HG03442 (cell line): ENCODE measurements at regions not wholly inside any gene's neighbourhood (a gene's known extent, or its start where the extent isn't known, plus 50 kb on each side); places are given as distances from the start of the nearest gene placed in this dataset.

ENCODE experiments used
- ATAC-seq: cut with Tn5 transposase; IDR thresholded peaks from one replicate; pipeline ENCODE4 v1.9.1; 2021; ENCODE audit warnings: mild to moderate bottlenecking, moderate library complexity; ENCODE audit not compliant: unreplicated experiment

DNA sequence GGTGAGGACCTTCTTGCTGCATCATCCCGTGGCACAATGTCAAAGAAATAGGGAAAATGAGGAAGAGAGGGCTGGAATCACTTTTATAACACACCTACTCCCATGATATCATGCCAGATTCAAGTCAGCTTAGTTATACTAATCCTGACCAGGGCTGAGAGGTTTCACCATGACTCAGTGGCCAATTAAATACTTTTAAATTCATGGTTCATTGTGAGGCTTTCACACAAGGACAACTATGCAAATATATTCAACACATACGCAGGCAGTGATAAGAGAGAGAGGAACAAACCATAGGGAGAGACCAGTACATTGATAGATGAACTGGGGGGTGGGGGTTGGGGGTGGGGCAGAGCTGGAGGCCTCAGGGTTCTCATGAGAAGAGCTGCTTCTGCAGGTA, 313.1 kb downstream of the LRFN2 start:
- ATAC-seq = no peak

DNA sequence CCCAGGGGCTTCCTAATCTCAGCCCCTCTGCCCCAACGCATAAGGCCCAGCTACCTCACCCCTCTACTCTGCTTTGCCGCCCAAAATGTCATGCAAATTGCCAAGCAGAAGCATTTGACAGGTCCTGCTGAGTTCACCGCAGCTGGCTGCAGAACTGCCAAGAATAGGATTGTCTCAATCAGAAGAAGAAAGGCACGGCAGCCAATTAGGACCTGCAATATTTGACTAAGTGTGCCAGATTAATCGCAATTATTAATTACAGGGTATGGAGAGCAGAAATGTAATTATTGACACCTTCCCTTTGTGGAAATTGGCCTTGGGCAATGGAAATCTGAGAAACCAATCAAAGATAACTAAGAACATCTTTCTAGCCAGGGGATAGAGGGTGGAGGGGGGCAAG, 318.6 kb downstream of the LRFN2 start:
- no peak for ATAC-seq

DNA sequence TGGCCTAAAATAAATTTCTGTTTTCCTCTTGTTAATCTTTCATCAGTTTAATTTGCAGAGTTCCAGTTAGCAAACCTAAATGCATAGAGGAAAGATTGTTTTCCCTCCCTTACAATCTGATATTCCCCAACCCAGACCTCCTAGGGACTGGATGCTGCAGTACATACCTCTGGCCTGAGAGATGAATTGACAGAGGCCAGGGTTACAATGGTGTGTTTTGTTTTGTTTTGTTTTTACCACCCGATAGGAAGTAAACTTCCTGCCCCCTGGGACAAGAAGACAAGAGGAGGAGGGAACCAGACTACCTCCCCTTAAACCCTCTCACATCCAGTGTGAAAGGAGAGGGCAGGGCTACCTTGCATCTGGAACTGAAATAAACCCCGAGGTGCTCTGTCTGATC, 319.0 kb downstream of the LRFN2 start:
- no peak for ATAC-seq

DNA sequence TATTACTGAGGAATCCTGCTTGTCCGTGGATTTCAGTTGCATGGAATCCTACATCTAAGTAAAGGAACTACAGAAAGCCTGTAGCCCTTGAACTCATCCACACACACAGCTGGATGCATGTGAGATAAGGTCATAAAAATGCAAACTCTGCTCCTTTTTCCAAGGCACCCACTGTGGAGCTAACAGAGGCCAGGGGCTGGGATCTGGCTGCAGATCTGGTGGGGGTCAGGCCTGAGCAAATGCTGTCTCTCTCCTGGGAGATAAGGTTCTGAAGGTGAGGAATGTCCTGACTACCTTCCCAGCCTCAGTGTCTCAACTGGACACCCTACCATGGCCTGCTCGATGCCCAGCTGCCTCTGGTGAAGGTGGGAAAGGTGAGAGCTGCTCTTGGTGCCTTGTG, 321.5 kb downstream of the LRFN2 start:
- ATAC-seq = no peak

DNA sequence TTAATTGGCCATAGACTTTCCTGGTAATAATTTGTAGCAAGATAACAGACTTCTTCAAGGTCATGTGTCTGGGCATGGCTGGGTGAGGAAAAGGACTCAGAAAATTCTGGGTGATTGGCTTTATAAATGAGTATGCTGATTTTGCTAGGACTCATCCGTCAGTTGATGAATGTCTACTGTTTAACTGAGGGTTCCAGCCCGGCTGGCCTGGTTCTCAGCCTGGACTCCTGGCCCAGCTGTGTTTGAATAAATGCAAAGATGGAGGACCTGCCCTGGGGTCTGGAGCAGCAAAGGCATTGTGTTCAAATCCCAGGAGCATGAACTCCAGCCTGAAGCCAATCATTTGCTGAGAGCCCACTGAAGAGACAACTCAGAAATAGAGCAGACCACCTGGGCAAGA, 323.2 kb downstream of the LRFN2 start:
- ATAC-seq = no peak

DNA sequence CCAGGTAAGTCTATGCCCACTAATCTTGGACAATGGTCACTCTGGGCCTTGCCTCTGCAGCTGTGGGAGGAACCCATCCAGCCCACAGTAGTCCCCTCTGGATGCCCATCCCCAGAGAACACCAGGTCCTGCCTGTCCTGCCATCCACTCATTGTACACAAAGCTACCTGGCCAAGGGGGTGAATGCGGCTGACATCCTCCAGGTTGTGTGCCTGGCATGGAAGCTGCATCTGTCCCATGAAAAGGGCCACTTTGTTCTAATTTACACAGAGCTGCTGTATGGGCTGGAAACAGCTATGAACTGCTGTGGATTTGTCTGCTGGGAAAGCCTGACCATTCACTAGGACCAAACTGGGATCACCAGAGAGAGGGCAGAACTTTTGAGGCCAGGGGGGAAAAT, 324.8 kb downstream of the LRFN2 start:
- ATAC-seq = no peak

DNA sequence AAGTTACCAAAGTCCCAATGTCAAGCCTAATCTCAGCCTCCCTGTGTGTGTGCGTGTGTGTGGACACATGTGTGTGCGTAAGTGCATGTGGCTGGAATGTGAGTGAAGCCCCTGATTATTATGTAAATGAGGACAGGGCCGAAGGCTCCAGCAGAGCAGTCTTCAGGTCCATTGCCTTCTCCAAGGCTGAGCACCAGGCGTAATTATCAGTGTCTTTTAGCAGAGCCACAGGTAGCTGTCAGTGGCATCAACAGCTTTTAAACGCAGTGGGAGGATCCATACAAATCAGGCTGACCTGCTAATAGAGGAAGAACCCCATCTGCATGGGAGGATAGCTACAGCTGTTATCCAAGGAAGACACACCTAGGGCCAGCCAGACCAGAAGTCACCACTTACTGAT, 324.3 kb upstream of the MOCS1 start:
- no peak for ATAC-seq

DNA sequence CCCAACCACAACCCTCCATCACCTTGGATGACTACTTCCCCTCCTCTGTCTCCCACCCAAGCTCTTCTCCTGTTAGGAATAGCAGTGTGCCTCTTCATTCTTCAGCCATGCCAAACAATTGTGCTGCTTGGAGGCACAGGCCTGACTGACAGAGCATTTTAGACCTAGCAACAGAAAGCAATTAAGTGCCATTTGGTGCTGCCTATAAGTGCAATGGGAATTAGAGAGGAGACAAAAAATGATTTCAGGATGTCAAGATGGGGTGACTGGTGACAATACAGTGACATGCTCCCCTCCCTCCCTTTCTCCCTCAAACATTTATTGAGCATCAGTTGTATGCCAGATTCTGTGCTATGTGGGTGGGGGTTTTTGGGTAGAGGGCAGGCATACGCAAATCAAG, 322.6 kb upstream of the MOCS1 start:
- ATAC-seq = no peak

DNA sequence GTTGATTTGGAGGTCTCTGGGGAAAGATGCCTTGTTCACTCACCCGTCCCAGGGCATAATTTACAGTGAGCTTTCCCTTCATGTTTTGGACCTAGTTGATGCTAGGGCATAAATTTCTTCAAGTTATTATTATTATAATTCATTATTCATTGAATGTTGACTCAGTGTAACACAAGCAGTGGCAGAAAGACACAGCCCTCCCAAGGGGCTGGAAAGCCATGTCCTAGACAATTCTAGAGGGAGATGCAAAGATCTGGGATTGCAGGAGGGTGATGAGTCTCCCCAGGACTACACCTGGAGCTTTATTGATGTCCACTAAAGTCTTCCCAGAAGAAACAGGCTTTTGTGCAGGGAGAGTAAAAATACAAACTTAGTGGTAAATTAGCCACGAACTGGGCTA, 322.0 kb upstream of the MOCS1 start:
- ATAC-seq = no peak

DNA sequence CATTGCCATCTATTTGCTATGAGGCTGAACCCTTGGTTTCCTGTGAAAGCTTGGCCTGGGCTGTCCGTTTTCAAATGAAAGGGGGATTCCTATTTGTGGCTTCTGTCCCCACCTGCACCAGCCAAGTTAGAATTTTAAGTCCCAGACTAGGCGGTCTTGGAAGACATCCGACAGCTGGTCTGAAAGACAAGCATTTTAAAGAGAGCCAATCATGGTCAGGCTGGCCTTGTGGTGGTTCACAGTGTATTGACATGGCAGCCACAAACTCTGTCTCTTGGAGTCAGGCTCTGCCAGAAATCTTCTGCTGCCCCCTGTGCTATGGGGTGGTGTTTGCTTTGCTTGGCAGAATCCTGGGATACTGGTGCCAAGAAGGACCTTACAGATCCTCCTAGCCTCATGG, 319.2 kb upstream of the MOCS1 start:
- no peak for ATAC-seq

DNA sequence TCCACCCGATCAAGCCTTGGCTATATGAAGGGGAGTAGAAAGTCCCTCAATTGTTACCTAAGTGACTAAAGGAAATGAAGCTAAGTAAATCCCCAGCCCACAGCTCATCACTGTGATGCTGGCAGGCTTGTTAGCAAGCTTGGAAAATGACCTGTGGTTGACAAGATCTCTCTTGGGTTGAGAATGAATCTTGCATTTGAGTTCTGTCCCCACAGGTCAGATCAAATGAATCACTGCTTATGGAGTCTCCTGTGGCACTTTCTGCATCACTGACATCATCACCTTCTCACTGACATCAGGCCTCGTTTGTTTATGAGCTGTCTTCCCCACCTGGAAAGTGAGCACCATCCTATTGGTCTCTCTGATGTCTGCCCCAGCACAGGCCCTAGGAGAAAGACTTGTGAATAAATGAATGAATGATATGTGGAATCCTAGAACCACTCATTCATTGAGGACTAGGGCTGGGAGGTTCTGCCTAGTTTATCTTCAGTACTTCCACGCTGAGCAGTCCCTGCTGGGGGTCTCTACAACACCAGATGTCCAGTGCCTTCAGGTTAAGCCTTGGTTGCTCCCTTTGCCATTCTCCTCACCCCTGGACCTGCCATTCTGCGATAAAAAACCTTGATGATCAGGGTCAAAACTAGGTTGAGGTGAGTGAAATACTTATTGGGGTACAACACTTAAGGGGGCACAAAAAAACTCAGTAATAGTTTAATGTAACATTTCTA, 318.4 kb upstream of the MOCS1 start:
- no peak for ATAC-seq

DNA sequence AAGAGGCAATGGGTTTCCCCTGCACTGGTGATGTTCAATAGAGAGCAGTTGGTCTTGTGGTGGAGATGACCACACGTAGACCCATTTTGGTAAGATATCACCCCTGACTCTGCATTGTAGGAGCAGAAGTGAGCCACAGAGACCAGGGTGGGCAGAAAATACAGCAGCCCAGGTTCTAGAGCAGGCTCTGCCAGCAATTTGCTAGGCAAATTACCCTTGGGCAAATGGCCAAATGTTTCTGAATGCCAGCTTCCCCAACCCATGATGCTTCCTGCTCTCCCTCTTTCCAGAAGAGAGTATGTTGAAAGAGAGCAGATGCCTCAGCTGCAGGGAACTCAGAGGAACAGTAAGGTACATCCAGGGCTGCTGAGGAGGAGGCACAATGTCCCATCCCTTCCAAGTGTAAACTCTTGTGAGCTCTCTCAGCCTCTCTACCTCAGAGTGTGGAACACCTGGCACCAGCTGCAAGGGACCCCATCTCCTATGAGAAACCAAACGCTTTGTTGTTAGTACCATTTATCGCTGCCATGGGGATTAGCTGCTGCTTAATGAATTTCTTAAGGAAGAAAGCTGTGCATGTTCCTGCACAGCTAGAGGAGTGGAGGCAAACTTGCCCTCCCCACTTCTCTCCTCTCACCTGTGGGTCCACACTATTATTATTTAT, 317.5 kb upstream of the MOCS1 start:
- no peak for ATAC-seq

DNA sequence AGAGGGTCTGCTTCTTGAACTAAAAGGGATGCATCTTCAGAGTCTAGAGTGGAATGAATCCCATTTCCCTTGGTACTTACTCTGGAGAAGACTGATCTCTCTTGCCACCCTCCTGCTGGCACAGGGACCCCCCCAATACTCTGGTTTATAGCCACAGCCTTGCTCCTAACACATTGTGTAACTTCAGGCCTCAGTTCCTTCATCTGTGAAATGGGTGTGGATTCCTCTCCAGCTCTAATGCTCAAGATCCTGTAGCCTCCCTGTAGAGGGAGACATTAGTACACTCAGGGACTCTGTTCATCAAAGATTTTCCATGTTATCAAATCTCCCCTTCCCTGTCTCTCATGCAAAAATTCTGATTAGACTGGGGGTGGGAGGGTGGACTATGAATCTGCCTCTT, 315.7 kb upstream of the MOCS1 start:
- ATAC-seq = no peak

DNA sequence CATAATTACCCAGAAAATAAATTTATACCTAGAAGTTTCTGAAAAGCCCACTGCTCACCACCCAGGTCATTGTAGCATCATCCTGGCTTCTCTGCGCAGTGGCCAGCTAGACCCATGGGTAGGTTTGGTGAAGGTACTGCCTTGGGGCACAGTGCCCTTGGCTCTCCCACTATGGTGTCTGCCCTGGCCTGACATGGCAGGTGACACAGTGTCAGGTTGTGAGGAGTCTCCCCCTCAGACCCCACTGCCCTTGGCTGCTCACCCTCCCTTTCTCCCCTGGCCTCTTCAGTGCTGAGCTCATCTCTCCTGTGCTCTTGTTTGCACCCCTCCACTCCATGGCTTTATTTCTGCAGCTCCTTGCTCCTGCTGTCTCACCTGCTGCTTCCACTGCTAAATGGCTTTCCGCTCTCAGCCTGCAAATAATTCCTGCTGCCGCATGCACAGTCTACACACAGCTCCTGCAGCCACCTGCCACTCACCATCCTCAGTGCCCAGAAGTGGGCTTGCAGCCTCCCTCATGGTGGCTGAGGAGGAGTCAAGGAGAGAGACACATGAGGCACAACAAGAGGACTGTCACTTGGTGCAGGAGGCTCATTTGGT, 313.4 kb upstream of the MOCS1 start:
- ATAC-seq = no peak

DNA sequence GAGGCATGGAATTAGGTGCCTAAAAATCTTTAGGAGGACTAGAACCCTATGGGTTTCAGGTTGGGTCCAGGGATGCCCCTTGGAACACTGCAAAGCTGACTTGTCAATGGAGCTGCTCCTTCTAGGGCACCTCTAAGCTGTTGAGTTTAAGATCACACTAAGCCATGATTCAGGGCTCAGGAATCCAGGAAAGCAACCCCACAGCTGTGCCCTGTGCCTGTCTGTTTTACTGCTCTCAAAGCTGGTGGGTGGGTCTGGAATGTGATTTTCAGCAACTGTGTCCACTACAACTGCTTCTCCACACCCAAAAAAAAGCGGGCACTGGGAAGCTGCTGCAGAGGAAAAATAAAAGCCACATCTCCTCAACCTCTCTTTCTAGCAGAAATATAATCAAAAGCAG, 310.4 kb upstream of the MOCS1 start:
- ATAC-seq = no peak

DNA sequence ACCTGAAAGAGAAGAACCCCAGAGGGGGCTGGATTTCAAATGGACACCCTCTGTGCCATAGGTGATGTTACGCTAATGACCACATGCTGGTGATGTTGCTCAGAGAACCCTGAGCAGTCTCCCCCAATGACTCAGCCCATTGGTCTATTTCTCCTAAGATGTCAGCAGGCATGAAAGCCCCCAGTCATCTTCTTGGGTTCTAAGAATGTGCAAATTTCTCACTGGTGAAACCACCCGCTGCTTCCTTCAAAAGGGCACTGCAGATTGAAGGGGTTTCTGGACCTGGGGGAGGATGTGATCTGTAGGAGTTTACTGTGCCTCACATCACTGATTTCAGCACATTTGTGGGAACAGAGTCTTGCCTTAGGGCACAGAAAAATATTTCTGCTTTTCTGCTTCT, 298.4 kb upstream of the MOCS1 start:
- ATAC-seq = no peak

DNA sequence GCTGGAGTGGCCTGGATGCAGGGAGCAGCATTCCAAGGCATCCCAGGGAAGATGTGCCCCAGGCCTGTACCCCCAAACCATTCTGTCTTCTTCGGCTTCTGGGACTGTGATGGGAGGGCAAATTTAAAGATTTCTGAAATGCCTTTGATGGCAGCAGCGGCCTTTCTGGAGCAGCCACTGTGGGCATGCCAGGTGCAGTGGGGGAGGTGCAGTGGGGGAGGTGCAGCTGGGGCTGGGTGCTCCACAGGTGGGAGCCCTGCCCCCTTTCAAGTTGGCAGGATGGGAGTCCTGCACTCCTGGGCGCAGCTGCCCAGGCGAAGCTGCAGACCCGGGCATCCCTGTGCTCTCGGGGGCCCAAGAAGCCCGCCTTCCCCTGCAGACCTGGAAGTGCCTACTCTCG, 293.5 kb upstream of the MOCS1 start:
- no peak for ATAC-seq

DNA sequence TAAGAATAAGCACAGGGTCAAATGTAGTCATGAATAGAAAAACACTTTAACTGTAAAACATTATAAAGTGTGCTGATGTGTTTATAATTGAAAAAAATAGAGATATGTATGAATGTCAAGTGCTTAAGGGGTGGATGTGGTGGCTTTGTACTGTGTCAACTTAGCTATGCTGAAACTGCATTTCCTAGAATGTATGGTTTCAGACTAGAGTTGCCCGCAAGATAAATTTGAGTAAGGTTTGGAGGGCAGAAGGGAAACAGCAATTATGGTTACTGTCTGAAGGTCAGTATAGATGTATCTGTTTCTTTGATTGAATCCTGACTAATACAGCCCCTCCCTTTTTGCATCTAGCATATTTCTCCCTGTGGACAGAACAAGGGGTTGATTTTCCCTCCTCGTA, 288.1 kb upstream of the MOCS1 start:
- no peak for ATAC-seq

DNA sequence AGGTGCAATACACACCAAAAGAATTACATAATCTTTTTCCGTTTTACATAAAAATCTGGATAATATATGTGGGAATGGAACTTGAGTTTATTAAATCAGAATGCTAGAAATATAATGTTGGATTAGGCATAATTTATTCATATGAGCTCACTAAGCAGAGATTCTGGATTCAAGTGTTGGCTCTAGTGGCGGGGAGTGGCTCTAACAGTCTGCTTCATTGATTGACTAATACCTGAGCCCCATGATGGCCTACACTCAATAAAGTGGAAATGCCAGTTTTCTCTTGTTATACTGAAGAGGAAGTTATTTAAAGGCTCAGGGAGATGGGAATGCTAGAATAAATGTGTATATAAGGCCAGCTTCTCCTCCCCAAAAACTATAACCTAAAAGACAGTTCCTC, 285.5 kb upstream of the MOCS1 start:
- ATAC-seq = no peak

DNA sequence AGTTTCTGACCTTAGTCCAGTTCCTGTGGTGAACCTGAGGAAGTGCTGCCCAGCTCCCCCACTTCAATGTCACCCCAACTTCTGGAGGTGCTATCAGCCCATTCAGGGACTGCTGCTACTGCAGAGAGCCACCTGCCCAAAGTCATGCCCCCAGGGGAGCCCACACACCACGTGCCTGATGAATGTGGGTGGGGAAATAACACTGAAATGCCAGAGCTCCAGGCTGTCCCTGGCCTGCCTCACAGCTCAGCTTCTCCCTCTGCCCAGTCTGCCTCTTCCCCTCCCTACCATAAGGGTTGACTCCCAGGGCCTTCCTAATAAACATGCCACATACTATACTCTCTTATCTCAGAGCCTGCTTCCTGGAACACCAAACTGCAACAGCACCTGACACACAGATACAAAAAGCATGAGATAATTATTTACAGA, 276.4 kb upstream of the MOCS1 start:
- ATAC-seq = no peak

DNA sequence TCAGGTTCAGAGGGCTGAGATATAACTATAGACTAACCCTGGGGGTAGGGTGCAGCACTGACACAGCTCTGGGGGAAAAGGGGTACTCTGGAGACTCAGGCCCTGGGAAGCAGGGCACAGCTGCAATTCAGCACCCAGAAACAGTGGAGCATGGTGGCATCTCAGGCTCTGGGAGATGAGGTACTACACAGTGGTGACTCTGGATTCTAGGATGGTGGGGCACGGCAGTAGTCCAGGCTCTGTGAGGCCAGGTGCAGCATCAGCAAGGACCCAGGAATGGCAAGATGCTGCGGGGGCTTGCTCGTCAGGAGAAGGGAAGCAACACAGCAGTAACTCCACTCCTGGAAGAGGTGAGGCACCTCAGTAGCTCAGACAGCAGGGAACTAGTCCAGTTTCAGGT, 271.5 kb upstream of the MOCS1 start:
- ATAC-seq = no peak

DNA sequence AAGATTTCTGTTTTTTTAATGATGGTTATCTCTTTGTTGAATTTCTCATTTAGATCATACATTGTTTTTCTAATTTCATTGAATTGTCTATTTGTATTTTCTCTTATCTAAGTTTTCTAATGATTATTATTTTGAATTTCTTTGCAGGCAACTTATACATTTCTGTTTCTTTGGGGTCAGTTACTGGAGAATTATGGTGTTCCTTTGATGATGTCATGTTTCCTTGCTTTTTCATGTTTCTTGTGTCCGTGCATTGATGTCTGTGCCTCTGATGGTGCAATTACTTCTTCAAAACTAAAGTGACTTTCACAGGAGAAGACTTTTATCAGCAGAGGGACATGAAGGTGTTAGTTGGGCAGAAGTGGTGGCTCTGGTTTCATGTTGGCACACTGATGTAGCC, 270.7 kb upstream of the MOCS1 start:
- ATAC-seq = no peak

DNA sequence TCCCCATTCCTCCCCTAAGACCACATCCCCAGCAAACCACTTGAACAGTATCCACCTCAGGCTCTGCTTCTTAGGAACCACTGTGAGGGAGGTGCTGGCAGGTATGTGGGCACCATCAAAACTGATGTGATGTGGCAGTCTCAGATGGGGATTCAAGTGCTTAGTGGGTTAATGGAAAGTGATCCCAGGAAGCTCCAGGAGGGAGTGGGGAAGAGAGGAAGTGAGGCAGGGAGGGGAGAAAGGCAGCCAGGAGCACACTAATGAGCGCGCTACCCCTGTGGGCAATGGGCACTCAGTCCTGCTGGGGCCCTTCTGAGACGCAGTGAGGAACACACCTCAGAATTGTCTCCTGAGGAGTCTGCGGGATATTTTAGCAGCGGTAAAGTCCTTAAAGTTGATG, 263.1 kb upstream of the MOCS1 start:
- ATAC-seq = no peak
